PC-9 (cell line): ENCODE measurements at regions not wholly inside any gene's neighbourhood (a gene's known extent, or its start where the extent isn't known, plus 50 kb on each side); places are given as distances from the start of the nearest gene placed in this dataset.

Experiments
- BruUV-seq: library from RNA; stranded (reverse); fragments of 400-500 nt; replicated peaks from 2 replicates; lab custom pipeline; 2021; lab: Mats Ljungman, UMichigan
- CTCF ChIA-PET: fragments of 300-600 bp; sonication (Branson Sonifier 250); formaldehyde crosslinking; loops from one replicate; lab custom pipeline; 2022; ENCODE audit warnings: antibody characterized with exemption; lab: Charles Lee
- POLR2A ChIA-PET: fragments of 300-600 bp; sonication (Branson Sonifier 250); formaldehyde crosslinking; loops from one replicate; lab custom pipeline; 2022; ENCODE audit warnings: antibody characterized with exemption; ENCODE audit not compliant: unreplicated experiment; lab: Charles Lee
- DNase-seq, 2 experiments: peaks; one replicate each; pipeline versions ENCODE4 v3.0.0 to v3.0.0-alpha.2; 2015 to 2022; ENCODE audit warnings: mixed read lengths in 1 of 2
- H2AFZ ChIP-seq: fragments of 200-600 bp; sonication (generic); 2 replicates; pipeline ENCODE4 v1.8.1; 2017; ENCODE audit warnings: antibody characterized with exemption
- H3F3A ChIP-seq: fragments of 200-600 bp; sonication (generic); 2 replicates; pipeline ENCODE4 v1.8.1; 2017; ENCODE audit warnings: antibody characterized with exemption, mild to moderate bottlenecking, low read depth; ENCODE audit not compliant: insufficient read depth
- H3K27ac ChIP-seq: fragments of 200-600 bp; sonication (generic); 2 replicates; pipeline ENCODE4 v1.6.1; 2016; ENCODE audit warnings: mixed run types
- H3K27me3 ChIP-seq: fragments of 200-600 bp; sonication (generic); 2 replicates; pipeline ENCODE4 v1.6.1; 2016; ENCODE audit warnings: low read depth, mixed run types; ENCODE audit not compliant: insufficient read depth
- H3K36me3 ChIP-seq: fragments of 200-600 bp; sonication (generic); 2 replicates; pipeline ENCODE4 v1.6.1; 2016; ENCODE audit warnings: low read depth, mixed run types
- H3K4me1 ChIP-seq: fragments of 200-600 bp; sonication (generic); replicated peaks from 2 replicates; pipeline ENCODE4 v1.6.1; 2016; ENCODE audit warnings: mixed run types; ENCODE audit not compliant: insufficient read depth
- H3K4me2 ChIP-seq: fragments of 200-600 bp; sonication (generic); 2 replicates; pipeline ENCODE4 v1.6.1; 2017; ENCODE audit warnings: mixed run types
- H3K4me3 ChIP-seq: fragments of 200-600 bp; sonication (generic); 2 replicates; pipeline ENCODE4 v1.6.1; 2016; ENCODE audit warnings: mixed run types
- H3K79me2 ChIP-seq: fragments of 200-600 bp; sonication (generic); 2 replicates; pipeline ENCODE4 v1.6.1; 2017; ENCODE audit warnings: low read depth, mixed run types
- H3K9me2 ChIP-seq: fragments of 200-600 bp; sonication (generic); 2 replicates; pipeline ENCODE4 v1.8.1; 2017; ENCODE audit warnings: mild to moderate bottlenecking; ENCODE audit not compliant: insufficient read depth
- H3K9me3 ChIP-seq: fragments of 200-600 bp; sonication (generic); 2 replicates; pipeline ENCODE4 v1.8.1; 2016; ENCODE audit warnings: low read depth; ENCODE audit not compliant: insufficient read depth
- H4K20me1 ChIP-seq: fragments of 200-600 bp; sonication (generic); 2 replicates; pipeline ENCODE4 v1.8.1; 2017; ENCODE audit not compliant: insufficient read depth
- EZH2 ChIP-seq: fragments of 200-600 bp; sonication (generic); IDR thresholded peaks from 2 replicates; pipeline ENCODE4 v1.8.0; 2017; ENCODE audit warnings: antibody characterized with exemption, low read depth
- intact Hi-C: fragments of 100-400 bp; cut with micrococcal nuclease; formaldehyde crosslinking; loops from one replicate; pipeline ENCODE4 v1.10.0; 2022; ENCODE audit not compliant: unreplicated experiment
- TF ChIP-seq, protein P1 (sequence below): fragments of 200-600 bp; sonication (generic); conservative IDR thresholded peaks from 2 replicates; pipeline ENCODE4 v1.6.1; 2017; ENCODE audit warnings: mixed run types, antibody characterized with exemption, mild to moderate bottlenecking, moderate library complexity

DNA sequence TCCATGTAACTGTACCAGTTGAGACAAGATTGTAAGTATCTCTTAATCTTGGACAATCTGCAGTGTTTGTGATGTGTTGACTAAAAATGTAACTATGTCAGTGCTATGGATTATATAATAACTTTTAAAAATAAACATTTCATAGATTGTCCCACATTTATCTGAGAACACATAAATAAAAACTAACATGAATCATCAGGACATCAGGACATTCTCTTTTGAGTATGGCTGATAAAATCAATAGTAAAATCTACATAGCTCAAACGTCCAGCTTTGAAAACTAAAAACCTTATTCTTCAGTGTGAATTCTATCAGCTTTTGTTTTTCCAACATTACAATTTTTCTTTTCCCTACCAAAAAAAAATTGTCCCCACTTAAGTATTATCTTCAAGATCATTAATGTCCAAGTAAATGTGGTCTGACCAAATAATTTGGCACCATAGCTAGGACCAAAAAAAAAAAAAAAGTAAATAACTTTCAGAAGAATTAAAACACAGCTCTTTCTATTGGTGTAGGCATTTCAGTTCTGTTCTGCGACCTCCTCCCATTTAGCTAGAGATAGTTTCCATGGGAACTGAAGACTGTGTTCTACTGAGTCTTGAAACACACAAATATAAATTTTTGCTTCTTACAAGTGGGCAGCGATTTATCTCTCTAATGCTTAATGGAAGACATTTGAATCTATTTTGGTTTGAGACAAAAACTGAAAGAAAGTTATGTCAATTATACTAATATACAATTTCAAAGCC is 123.0 kb upstream of the SGCE start:
- no peak overlapping the region for H2AFZ ChIP-seq
- intact Hi-C loops, result no loop called here
- ChIA-PET POLR2A (no interaction called here), CTCF (no interaction called here)
- DNase-seq, result no peak
- H3F3A ChIP-seq, result no peaks in the 10 kb centered on the region
- no peaks in the 10 kb centered on the region for H3K9me2 ChIP-seq
- no peaks in the 10 kb centered on the region for H3K36me3 ChIP-seq
- H3K4me2 ChIP-seq, result no peak overlapping the region
- H3K79me2 ChIP-seq, result no peaks in the 10 kb centered on the region
- no peaks in the 10 kb centered on the region for H3K4me1 ChIP-seq
- H4K20me1 ChIP-seq, result no peaks in the 10 kb centered on the region
- H3K9me3 ChIP-seq, result no peaks in the 10 kb centered on the region
- TF ChIP-seq, protein P1, sequence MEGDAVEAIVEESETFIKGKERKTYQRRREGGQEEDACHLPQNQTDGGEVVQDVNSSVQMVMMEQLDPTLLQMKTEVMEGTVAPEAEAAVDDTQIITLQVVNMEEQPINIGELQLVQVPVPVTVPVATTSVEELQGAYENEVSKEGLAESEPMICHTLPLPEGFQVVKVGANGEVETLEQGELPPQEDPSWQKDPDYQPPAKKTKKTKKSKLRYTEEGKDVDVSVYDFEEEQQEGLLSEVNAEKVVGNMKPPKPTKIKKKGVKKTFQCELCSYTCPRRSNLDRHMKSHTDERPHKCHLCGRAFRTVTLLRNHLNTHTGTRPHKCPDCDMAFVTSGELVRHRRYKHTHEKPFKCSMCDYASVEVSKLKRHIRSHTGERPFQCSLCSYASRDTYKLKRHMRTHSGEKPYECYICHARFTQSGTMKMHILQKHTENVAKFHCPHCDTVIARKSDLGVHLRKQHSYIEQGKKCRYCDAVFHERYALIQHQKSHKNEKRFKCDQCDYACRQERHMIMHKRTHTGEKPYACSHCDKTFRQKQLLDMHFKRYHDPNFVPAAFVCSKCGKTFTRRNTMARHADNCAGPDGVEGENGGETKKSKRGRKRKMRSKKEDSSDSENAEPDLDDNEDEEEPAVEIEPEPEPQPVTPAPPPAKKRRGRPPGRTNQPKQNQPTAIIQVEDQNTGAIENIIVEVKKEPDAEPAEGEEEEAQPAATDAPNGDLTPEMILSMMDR, result no peak
- no peak for TF ChIP-seq EZH2
- H3K27ac ChIP-seq, result no peak overlapping the region
- no peaks in the 10 kb centered on the region for H3K27me3 ChIP-seq
- BruUV-seq, result no TSS peak
- no peak overlapping the region for H3K4me3 ChIP-seq

DNA sequence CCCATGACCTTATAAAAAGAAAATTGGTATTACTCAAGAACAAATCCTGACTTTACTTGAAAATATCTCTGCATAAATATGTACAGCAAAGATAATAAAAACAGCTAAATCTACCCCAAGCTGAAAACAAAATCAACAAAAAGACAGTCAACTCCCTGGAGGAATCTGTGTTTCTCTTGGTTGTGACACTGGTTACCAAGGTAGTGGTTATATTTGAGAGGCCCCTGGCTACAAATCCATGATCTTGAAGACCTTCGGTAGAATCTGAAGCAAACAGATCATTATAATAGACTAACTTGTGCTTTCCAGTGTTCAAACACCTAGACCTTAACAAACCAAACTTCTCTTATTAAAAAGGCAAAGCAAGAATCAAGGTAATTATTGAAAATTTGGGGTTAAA is 123.9 kb upstream of the SGCE start:
- H2AFZ ChIP-seq, result no peak overlapping the region
- TF ChIP-seq, protein P1, result no peak
- no peak for TF ChIP-seq EZH2
- H3K9me2 ChIP-seq, result no peaks in the 10 kb centered on the region
- no peaks in the 10 kb centered on the region for H3K79me2 ChIP-seq
- no peaks in the 10 kb centered on the region for H4K20me1 ChIP-seq
- no TSS peak for BruUV-seq
- no peak for DNase-seq
- H3K27ac ChIP-seq, result no peak overlapping the region
- no peaks in the 10 kb centered on the region for H3F3A ChIP-seq
- POLR2A ChIA-PET, result no interaction called here
- H3K9me3 ChIP-seq, result no peaks in the 10 kb centered on the region
- CTCF ChIA-PET, result no interaction called here
- intact Hi-C loops, result no loop called here
- H3K27me3 ChIP-seq, result no peaks in the 10 kb centered on the region
- H3K4me2 ChIP-seq, result no peak overlapping the region
- H3K4me1 ChIP-seq, result no peaks in the 10 kb centered on the region
- no peaks in the 10 kb centered on the region for H3K36me3 ChIP-seq
- H3K4me3 ChIP-seq, result no peak overlapping the region

GRCh38 chr7:94781236-94781635 is 125.3 kb upstream of the SGCE start:
- Histone ChIP-seq H3K79me2 (no peaks in the 10 kb centered on the region), H3K4me2 (no peak overlapping the region), H3K4me1 (no peaks in the 10 kb centered on the region), H3F3A (no peaks in the 10 kb centered on the region), H2AFZ (no peak overlapping the region), H3K36me3 (no peaks in the 10 kb centered on the region), H3K27ac (no peak overlapping the region), H3K4me3 (no peak overlapping the region), H3K9me2 (no peaks in the 10 kb centered on the region), H3K9me3 (no peaks in the 10 kb centered on the region), H3K27me3 (no peaks in the 10 kb centered on the region), H4K20me1 (no peaks in the 10 kb centered on the region)
- DNase-seq, result no peak
- intact Hi-C loops, result no loop called here
- POLR2A ChIA-PET, result no interaction called here
- TF ChIP-seq, protein P1, result no peak
- TF ChIP-seq EZH2, result no peak
- CTCF ChIA-PET, result no interaction called here
- BruUV-seq, result no TSS peak
